Liver (tissue), 3 donors: ENCODE measurements at regions not wholly inside any gene's neighbourhood (a gene's known extent, or its start where the extent isn't known, plus 50 kb on each side); places are given as distances from the start of the nearest gene placed in this dataset.

Experiments used
- CTCF ChIP-seq: fragments of 150-350 bp; IDR thresholded peaks from 2 replicates; pipeline ENCODE4 v1.5.1; 2017; ENCODE audit warnings: improper control_type of control experiment, low read depth, low read length; ENCODE audit not compliant: missing input control
- RAD21 ChIP-seq, 2 donors: IDR thresholded peaks; 2 replicates each; pipeline ENCODE4 v1.6.1; 2016; ENCODE audit warnings: antibody characterized with exemption in 2 of 2, mild to moderate bottlenecking in 2 of 2
- donor health status: healthy.
- donor health status: healthy.

GRCh38 chr3:10697918-10698317 lies 118.1 kb upstream of the SLC6A11 start:
- TF ChIP-seq CTCF, result no peak
- TF ChIP-seq RAD21 (IDR thresholded peaks at IDR 0.05), result no peak
